ENCODE measurements at regions not wholly inside any gene's neighbourhood (a gene's known extent, or its start where the extent isn't known, plus 50 kb on each side); places are given as distances from the start of the nearest gene placed in this dataset.
"Not testable (repeated sequence)": the region's sequence is repeated elsewhere in the genome, so short reads cannot be mapped to it uniquely, and the experiment has no call there.

DNA sequence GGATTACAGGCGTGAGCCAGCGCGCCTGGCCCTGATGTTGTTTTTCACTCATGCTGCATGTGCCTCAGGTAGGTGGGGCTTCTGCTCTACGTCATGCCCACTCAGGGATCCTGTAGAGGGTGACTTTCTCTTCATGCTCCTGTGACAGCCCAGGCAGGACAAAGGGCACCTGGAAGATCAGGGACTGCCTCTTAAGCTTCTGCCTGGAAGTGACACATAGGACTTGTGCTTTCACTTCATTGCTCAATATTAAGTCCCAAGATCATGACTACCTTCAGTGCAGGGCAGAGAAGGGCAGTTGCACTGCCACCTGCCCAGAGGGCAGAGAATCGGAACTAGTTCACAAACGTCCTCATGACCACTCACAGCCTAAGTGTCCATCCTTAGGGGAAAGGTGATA lies 249.5 kb upstream of the SULF2 start:
- H3K36me3 Mint-ChIP-seq (ENCODE audit: low read depth), result no peaks in the 10 kb centered on the region
- no peak overlapping the region for H3K4me3 Mint-ChIP-seq
- DNase-seq, result no peak
- no peak for ATAC-seq
- POLR2A ChIA-PET, result no interaction called here
- H3K9me3 Mint-ChIP-seq, result no peaks in the 10 kb centered on the region
- TF ChIP-seq, protein P1, sequence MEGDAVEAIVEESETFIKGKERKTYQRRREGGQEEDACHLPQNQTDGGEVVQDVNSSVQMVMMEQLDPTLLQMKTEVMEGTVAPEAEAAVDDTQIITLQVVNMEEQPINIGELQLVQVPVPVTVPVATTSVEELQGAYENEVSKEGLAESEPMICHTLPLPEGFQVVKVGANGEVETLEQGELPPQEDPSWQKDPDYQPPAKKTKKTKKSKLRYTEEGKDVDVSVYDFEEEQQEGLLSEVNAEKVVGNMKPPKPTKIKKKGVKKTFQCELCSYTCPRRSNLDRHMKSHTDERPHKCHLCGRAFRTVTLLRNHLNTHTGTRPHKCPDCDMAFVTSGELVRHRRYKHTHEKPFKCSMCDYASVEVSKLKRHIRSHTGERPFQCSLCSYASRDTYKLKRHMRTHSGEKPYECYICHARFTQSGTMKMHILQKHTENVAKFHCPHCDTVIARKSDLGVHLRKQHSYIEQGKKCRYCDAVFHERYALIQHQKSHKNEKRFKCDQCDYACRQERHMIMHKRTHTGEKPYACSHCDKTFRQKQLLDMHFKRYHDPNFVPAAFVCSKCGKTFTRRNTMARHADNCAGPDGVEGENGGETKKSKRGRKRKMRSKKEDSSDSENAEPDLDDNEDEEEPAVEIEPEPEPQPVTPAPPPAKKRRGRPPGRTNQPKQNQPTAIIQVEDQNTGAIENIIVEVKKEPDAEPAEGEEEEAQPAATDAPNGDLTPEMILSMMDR (IDR thresholded peaks at IDR 0.05), result no peak
- H3K27ac Mint-ChIP-seq, result no peak overlapping the region
- intact Hi-C loops (cut with micrococcal nuclease), result no loop called here
- CTCF ChIA-PET, result no interaction called here
- no peaks in the 10 kb centered on the region for H3K4me1 Mint-ChIP-seq (ENCODE audit: low read depth)
- H3K27me3 Mint-ChIP-seq, result peaks cover 7% of the 10 kb centered on the region

DNA sequence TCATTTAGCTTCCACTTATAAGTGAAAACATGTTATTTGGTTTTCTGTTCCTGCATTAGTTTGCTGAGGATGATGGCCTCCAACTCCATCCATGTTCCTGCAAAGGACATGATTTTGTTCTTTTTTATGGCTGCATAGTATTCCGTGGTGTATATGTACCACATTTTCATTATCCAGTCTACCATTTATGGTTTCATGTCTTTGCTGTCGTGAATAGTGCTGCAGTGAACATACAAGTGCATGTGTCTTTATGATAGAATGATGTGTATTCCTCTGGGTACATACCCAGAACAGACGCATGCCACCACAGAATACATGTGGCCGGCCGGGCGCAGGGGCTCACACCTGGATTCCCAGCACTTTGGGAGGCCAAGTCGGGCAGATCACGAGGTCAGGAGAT lies 247.7 kb upstream of the SULF2 start:
- intact Hi-C loops (cut with micrococcal nuclease); ATAC-seq; H3K27ac Mint-ChIP-seq; POLR2A ChIA-PET; H3K9me3 Mint-ChIP-seq; CTCF ChIA-PET; H3K36me3 Mint-ChIP-seq (ENCODE audit: low read depth); DNase-seq; H3K27me3 Mint-ChIP-seq; H3K4me1 Mint-ChIP-seq (ENCODE audit: low read depth); H3K4me3 Mint-ChIP-seq: not testable (repeated sequence)

DNA sequence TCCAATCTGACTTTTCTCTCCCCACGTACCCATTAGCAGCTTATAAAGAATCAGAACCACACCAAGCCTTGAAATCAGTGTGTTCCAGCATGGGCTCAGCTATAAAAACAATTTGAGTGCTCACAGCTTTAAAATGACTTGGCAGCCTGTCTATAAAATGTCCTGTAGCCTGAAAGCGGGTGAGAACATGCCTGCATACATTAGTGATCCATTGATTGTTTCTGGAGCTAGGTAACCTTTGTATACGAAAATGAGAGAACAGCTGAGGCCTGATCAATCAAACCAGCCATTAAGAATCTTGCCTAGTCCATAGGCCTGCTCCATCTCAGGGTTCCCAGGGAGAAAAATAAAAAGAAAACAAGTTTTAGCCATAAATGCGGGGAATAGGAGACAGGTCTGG lies 245.8 kb upstream of the SULF2 start:
- peaks cover 1% of the 10 kb centered on the region for H3K27me3 Mint-ChIP-seq
- H3K27ac Mint-ChIP-seq, result no peak overlapping the region
- TF ChIP-seq, protein P1 (IDR thresholded peaks at IDR 0.05), result no peak
- ATAC-seq, result no peak
- ChIA-PET CTCF (no interaction called here), POLR2A (no interaction called here)
- DNase-seq, result no peak
- H3K4me1 Mint-ChIP-seq (ENCODE audit: low read depth), result no peaks in the 10 kb centered on the region
- H3K4me3 Mint-ChIP-seq, result no peak overlapping the region
- H3K36me3 Mint-ChIP-seq (ENCODE audit: low read depth), result no peaks in the 10 kb centered on the region
- H3K9me3 Mint-ChIP-seq, result no peaks in the 10 kb centered on the region
- intact Hi-C loops (cut with micrococcal nuclease), result no loop called here

DNA sequence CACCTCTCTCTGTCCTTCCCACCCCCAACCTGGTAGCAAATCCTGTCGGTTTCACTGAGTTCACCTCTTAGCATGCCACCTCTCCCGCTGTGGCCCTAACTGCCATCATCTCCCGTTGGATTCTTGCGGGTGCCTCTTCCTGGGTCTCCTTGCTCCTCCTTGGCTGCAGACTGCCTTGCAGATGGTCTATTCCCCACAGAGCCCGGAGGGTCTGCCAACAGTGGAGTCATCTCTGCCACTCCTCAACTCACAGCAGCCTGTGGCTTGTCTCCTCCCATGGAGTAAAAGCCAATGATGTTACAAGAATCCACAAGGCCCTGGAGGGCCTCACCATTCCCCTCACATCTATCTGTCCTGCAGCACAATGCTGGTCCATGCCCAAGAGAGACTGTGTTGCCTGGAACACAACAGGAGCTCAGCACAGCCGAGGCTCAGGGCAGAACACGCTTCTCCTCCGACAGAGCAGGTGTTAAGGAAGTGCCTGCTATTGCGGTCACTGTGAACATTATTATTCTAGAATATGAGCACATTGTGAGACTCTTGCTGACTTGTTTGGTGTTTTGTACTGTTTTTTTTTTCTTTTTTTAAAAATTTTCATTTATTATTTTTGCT lies 241.8 kb upstream of the SULF2 start:
- Mint-ChIP-seq H3K4me3 (no peak overlapping the region), H3K36me3 (ENCODE audit: low read depth) (no peaks in the 10 kb centered on the region), H3K27me3 (peaks cover 1% of the 10 kb centered on the region), H3K4me1 (ENCODE audit: low read depth) (no peaks in the 10 kb centered on the region), H3K27ac (no peak overlapping the region), H3K9me3 (peaks cover 3% of the 10 kb centered on the region)
- POLR2A ChIA-PET, result no interaction called here
- intact Hi-C loops (cut with micrococcal nuclease), result no loop called here
- ATAC-seq (no peak), DNase-seq (no peak)
- TF ChIP-seq, protein P1 (IDR thresholded peaks at IDR 0.05), result no peak
- CTCF ChIA-PET, result no interaction called here

DNA sequence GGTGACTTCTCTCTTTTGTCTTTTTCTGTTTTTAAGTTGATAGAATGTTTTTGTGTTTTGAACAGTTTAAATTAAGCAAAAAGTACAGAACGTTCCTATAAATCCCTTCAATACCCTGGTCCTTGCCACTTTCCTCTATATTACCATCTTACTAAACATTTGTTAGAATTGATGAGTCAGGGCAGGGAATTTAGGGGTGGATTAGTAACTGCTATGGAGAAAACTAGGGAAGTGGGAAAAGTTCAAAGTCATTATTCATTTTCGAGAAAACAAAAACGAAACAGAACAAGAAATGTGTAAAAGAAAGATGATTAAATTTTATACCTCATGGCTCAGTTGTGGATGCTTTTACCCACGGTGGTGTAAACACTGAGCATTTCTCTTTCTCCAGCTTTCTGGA lies 240.4 kb upstream of the SULF2 start:
- intact Hi-C loops (cut with micrococcal nuclease), result no loop called here
- TF ChIP-seq, protein P1 (IDR thresholded peaks at IDR 0.05), result no peak
- no peak for DNase-seq
- H3K4me1 Mint-ChIP-seq (ENCODE audit: low read depth), result no peaks in the 10 kb centered on the region
- H3K4me3 Mint-ChIP-seq, result no peak overlapping the region
- no peak for ATAC-seq
- H3K36me3 Mint-ChIP-seq (ENCODE audit: low read depth), result no peaks in the 10 kb centered on the region
- peaks cover 6% of the 10 kb centered on the region for H3K27me3 Mint-ChIP-seq
- no peak overlapping the region for H3K27ac Mint-ChIP-seq
- POLR2A ChIA-PET, result no interaction called here
- CTCF ChIA-PET, result no interaction called here
- peaks cover 3% of the 10 kb centered on the region for H3K9me3 Mint-ChIP-seq

DNA sequence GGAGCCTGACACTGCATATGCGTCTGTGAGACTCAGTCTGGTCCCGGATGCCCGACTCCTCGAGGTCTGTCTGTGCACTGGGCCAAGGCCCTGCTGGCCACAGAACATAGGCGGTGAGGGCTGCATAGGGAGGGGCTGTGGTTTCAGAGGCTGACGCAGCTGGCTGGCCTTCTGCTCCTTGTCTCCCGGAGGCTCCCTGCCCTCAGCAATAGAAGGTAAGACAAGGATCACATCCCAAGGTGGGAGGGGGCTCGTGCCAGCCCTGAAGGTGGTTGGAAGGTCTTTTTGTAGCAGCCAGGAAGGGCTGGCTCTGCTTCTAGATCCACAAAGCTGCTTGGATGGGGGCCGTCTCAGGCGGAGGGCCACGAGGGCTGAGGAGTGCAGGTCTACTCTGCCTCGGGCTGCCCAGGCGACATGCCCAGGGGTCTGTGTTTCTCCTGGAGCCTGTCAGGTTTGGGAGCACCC lies 239.8 kb upstream of the SULF2 start:
- ATAC-seq (no peak), DNase-seq (no peak)
- peaks cover 7% of the 10 kb centered on the region for H3K27me3 Mint-ChIP-seq
- no peak overlapping the region for H3K27ac Mint-ChIP-seq
- ChIA-PET CTCF (no interaction called here), POLR2A (no interaction called here)
- TF ChIP-seq, protein P1 (IDR thresholded peaks at IDR 0.05), result no peak
- peaks cover 3% of the 10 kb centered on the region for H3K9me3 Mint-ChIP-seq
- H3K4me1 Mint-ChIP-seq (ENCODE audit: low read depth), result no peaks in the 10 kb centered on the region
- H3K4me3 Mint-ChIP-seq, result no peak overlapping the region
- no peaks in the 10 kb centered on the region for H3K36me3 Mint-ChIP-seq (ENCODE audit: low read depth)
- intact Hi-C loops (cut with micrococcal nuclease), result no loop called here
